ENCODE measurements at regions not wholly inside any gene's neighbourhood (a gene's known extent, or its start where the extent isn't known, plus 50 kb on each side); places are given as distances from the start of the nearest gene placed in this dataset.

GRCh38 chrX:37946197-37946596, 60.2 kb upstream of the SYTL5 start:
- H3K36me3 ChIP-seq (ENCODE audit: control insufficient read depth in 4 of 4, insufficient read depth in 3 of 4, low read depth in 1 of 4, low read length in 3 of 4): no peaks in the 10 kb centered on the region
- H3K9ac ChIP-seq (ENCODE audit: low read depth in 1 of 2, low read length in 2 of 2): no peak overlapping the region
- H3K27ac ChIP-seq (ENCODE audit: low read depth in 1 of 2, low read length in 2 of 2): no peak overlapping the region
- TF ChIP-seq MAX (IDR thresholded peaks at IDR 0.05): no peak
- no peak for TF ChIP-seq EGR1 (IDR thresholded peaks at IDR 0.05; ENCODE audit: low read depth in 2 of 2)
- TF ChIP-seq TAF1 (conservative IDR thresholded peaks at IDR 0.05): no peak
- no peak for TF ChIP-seq YY1 (IDR thresholded peaks at IDR 0.05)
- TF ChIP-seq CTCF (IDR thresholded peaks at IDR 0.05; ENCODE audit: low read depth, low read length, missing input control): no peak
- no peak for TF ChIP-seq RAD21 (IDR thresholded peaks at IDR 0.05)
- no peak for TF ChIP-seq ZBTB33 (IDR thresholded peaks at IDR 0.05)
- no peak for TF ChIP-seq NR2F2 (IDR thresholded peaks at IDR 0.05)
- no peak for TF ChIP-seq SP1 (IDR thresholded peaks at IDR 0.05)
- no peak for TF ChIP-seq GABPA (IDR thresholded peaks at IDR 0.05 in 1 of 2, conservative IDR thresholded peaks at IDR 0.05 in 1 of 2)
- no peak for TF ChIP-seq JUND (IDR thresholded peaks at IDR 0.05)
- no peak for TF ChIP-seq ATF3 (IDR thresholded peaks at IDR 0.05)
- TF ChIP-seq HNF4G (IDR thresholded peaks at IDR 0.05): no peak
- no peak for TF ChIP-seq FOXA2 (IDR thresholded peaks at IDR 0.05)
- no peak for TF ChIP-seq FOXA1 (IDR thresholded peaks at IDR 0.05)
- WGBS: 98% methylated on average over 1 of the region's 1 CpG
- no peak for DNase-seq (ENCODE audit: low spot score)
- H3K9me3 ChIP-seq (ENCODE audit: control insufficient read depth in 4 of 4, low read length in 3 of 4): no peaks in the 10 kb centered on the region
- H3K4me3 ChIP-seq (ENCODE audit: low read depth in 1 of 3, low read length in 3 of 3): no peak overlapping the region
- H3K27me3 ChIP-seq (ENCODE audit: control insufficient read depth in 4 of 4, insufficient read depth in 4 of 4, low read length in 3 of 4): no peaks in the 10 kb centered on the region
- H3K4me1 ChIP-seq (ENCODE audit: control insufficient read depth in 4 of 4, insufficient read depth in 4 of 4, low read length in 3 of 4): no peaks in the 10 kb centered on the region

- Histone ChIP-seq H3K9ac (ENCODE audit: low read depth in 1 of 2, low read length in 2 of 2) (no peak overlapping the region), H3K27me3 (ENCODE audit: control insufficient read depth in 4 of 4, insufficient read depth in 4 of 4, low read length in 3 of 4) (no peaks in the 10 kb centered on the region), H3K9me3 (ENCODE audit: control insufficient read depth in 4 of 4, low read length in 3 of 4) (no peaks in the 10 kb centered on the region), H3K27ac (ENCODE audit: low read depth in 1 of 2, low read length in 2 of 2) (no peak overlapping the region), H3K36me3 (ENCODE audit: control insufficient read depth in 4 of 4, insufficient read depth in 3 of 4, low read depth in 1 of 4, low read length in 3 of 4) (no peaks in the 10 kb centered on the region), H3K4me1 (ENCODE audit: control insufficient read depth in 4 of 4, insufficient read depth in 4 of 4, low read length in 3 of 4) (peaks cover 2 to 17% (median 11%) of the 10 kb centered on the region in 4 donors), H3K4me3 (ENCODE audit: low read depth in 1 of 3, low read length in 3 of 3) (no peak overlapping the region)
- no peak for DNase-seq (ENCODE audit: low spot score)
- TF ChIP-seq YY1 (IDR thresholded peaks at IDR 0.05): no peak
- TF ChIP-seq FOXA2 (IDR thresholded peaks at IDR 0.05): no peak
- no peak for TF ChIP-seq REST (IDR thresholded peaks at IDR 0.05)
- no peak for TF ChIP-seq FOXA1 (IDR thresholded peaks at IDR 0.05)
- TF ChIP-seq MAX (IDR thresholded peaks at IDR 0.05): no peak
- TF ChIP-seq ATF3 (IDR thresholded peaks at IDR 0.05): no peak
- TF ChIP-seq TAF1 (conservative IDR thresholded peaks at IDR 0.05): no peak
- TF ChIP-seq NR2F2 (IDR thresholded peaks at IDR 0.05): no peak
- TF ChIP-seq ZBTB33 (IDR thresholded peaks at IDR 0.05): no peak
- TF ChIP-seq GABPA (IDR thresholded peaks at IDR 0.05 in 1 of 2, conservative IDR thresholded peaks at IDR 0.05 in 1 of 2): no peak
- TF ChIP-seq JUND (IDR thresholded peaks at IDR 0.05): no peak
- no peak for TF ChIP-seq HNF4G (IDR thresholded peaks at IDR 0.05)
- TF ChIP-seq HNF4A (conservative IDR thresholded peaks at IDR 0.05): no peak
- TF ChIP-seq SP1 (IDR thresholded peaks at IDR 0.05): no peak
- TF ChIP-seq EGR1 (IDR thresholded peaks at IDR 0.05; ENCODE audit: low read depth in 2 of 2): no peak
- TF ChIP-seq RXRA (IDR thresholded peaks at IDR 0.05): no peak
- TF ChIP-seq CTCF (IDR thresholded peaks at IDR 0.05; ENCODE audit: low read depth, low read length, missing input control): no peak
- no peak for TF ChIP-seq RAD21 (IDR thresholded peaks at IDR 0.05)
- WGBS: 66% methylated on average over 3 of the region's 3 CpGs
Observed at GRCh38 chrX:37955273-37955672, 51.1 kb upstream of the SYTL5 start.
